Central memory CD4-positive, alpha-beta T cell (primary cell): ENCODE measurements at regions not wholly inside any gene's neighbourhood (a gene's known extent, or its start where the extent isn't known, plus 50 kb on each side); places are given as distances from the start of the nearest gene placed in this dataset.
"Not testable (repeated sequence)": the region's sequence is repeated elsewhere in the genome, so short reads cannot be mapped to it uniquely, and the experiment has no call there.

Experiments used
- DNase-seq: peaks from one replicate; pipeline ENCODE4 v3.0.0; 2022

DNA sequence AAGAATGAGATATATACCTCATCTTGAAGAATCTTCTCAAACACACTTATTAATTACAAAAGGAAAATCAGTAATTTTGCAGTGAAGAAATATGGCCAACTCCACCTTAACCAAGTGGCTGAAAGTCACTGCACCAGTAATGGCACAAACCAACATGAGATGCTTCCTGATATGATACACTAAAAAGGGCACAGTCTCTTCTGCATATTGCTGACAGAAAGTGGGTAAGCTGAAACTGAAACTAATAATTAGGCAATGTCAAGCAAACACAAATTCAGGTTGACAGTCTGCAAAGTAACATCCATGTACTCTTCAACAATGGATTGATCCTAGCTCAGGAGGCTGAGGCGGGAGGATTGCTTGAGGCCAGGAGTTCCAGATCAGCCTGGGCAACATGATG lies 56.1 kb downstream of the ZNF22 start:
- not testable (repeated sequence) for DNase-seq

DNA sequence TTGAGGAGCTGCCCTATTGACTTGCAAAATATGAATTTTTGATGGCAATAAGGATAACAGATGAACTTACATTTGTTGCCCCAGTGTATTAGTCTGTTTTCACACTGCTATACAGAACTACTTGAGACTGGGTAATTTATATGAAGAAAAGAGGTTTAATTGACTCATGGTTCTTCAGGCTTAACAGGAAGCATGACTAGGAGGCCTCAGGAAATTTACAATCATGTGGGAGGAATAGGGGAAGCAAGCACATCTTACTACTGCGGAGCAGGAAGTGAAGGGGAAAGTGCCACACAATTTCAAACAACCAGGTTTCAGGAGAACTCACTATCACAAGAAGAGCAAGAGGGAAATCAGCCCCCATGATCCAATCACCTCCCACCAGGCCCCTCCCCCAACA lies 57.9 kb downstream of the ZNF22 start:
- DNase-seq = no peak

DNA sequence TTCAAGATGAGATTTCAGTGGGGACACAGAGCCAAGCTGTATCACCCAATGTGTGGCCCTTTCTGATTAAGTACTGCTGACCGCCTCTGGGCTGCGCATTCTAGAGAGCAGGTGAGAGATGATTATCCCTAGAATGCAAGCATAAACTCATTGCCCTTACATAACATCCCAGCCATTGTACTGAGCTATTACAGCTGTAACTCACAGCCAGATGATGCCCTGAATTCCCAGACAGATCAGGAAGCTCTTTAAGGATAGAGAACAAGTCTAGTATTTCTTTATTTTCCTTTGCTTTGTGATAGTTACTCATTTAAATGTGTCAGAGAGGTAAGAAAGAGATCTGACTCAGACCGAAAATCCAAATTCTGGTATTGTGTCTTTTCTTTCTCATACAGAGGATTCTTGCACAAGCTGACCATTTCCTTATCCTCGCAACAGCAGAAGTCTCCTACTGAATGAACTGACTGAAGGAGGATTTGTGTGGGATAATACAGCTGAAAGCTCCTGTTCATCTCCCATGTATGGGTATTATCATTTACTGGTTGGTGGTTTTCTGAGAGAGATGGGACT lies 58.4 kb downstream of the ZNF22 start:
- DNase-seq = no peak

DNA sequence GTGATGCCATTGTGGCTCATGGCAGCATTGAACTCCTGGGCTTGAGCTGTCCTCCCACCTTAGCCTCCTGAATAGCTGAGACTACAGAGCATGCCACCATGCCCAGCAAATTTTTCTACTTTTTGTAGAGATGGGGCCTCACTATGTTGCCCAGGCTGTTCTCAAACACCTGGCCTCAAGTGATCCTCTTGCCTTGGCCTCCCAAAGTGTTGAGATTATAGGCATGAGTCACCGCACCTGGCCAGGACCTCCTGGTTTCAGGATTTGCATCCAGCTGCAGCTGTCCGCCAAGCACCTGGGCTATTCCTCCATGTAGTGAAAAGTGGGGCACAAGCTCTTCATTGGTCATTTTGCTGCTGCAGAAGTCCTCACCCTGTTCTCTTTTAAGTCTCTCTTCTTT lies 58.9 kb downstream of the ZNF22 start:
- no peak for DNase-seq

DNA sequence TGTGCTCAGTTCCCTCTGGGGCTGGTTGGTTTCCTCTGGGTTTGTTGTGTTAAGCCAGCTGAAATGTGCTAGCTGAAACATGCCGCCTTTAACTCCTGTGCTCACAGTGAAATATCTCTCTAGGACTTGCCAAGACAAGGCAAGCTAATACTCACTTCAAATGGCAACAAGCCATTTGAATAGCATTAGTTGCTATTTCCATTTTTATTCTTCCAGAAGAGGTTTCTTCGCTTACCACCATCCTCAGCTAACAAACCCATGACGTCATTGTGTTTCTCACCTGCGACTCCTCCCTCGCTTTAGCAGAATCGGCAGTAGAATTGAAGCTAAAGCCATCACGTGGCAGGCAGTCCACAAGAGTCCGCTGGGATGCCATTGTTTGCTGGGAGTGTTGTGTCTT lies 61.3 kb downstream of the ZNF22 start:
- DNase-seq = no peak

DNA sequence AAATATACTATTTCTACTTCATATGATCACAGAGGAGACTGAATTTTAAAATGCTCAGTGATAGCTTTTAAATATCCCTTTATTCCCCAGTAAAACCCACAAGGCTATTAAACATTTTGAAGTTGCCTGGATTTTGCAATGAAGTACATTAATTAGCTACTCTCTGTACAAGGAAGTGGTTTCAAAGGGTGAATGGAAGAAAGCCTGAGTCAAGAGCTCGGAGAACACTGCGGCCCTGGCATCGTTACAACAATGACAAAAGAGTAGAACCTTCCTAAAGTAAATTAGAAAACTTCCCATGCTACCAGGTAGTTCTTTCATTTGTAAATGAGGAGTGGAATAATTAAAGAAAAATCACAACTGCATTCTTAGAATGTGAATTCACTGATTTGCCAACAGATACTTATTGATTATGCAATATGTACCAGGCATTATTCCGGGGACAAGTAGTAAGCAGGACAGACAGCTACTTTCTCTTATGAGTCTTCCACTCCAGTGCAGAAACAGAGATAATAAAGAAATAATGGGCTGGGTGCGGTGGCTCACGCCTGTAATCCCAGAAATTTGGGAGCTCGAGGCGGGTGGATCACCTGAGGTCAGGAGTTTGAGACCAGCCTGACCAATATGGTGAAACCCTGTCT lies 63.0 kb downstream of the ZNF22 start:
- no peak for DNase-seq

DNA sequence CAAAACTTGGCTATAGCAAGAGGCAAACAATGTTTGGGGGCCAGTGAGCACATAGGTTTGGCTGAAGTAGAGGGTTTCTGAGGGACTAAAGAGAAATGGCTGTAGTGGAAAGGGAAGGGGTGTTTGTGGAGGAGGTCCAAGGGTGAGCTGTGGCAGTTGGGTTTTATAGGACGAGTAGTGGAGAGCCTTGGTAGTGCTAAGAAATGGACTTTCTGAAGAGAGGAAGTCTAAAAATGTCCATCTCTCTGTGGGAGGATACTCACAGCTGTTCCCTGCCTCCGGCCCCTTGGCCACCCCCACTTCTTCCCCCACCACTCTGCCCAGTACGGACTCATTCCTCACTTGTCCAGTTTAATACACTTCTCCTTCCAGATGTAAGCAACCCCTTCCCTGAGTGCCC lies 64.3 kb downstream of the ZNF22 start:
- no peak for DNase-seq

DNA sequence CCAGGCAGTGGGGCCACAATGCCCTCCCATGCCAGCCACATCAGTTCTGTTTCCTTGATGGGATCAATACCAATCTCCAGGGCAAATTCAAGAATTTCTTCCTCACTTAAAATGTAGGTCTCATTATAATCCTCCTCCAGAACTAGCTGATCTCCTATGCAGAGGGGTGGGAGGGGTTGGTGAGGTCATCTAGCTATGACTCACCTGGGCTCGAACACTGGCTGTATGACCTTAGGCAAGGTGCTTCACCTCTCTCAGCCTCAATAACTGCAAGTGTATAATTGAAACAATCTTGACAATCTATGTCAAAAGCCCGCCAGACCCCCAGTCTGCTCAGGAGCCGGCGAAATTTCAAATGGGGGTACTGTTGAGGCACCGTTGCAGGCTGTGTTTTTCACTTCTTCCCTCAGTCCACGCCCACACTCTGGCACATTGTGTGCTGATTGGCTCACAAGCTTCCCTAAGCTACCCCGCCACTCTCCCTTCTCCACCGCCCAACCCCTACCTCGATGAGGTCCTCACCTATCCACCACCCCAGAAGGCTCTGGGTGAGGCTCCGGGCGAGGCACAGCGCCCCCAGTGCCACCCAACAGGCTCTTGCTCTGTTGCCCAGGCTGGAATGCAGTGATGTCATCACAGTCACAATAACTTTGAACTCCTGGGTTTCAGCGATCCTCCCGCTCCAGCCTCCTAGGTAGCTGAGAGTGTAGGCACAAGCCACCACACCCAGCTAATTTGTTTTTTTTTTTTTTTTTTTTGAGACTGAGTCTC lies 70.5 kb downstream of the ZNF22 start:
- no peak for DNase-seq

DNA sequence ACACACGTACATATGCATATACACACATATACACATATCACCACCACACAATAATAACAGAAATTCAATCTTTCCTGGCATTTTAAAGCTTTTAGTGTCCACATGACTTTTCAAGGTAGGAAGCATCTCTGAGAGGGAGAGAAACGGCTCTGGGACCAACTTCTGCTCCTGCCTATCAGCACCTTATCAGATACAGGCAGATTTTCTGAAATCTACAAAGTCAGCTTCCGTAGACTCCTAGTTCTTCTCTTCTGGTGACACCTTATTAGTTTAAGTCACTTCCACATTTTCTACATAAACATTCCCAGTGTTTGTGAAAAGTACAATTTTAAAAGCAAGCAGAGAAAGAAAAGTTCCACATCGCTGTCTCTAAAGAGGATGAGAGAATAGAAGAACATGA lies 74.5 kb downstream of the ZNF22 start:
- DNase-seq = no peak

DNA sequence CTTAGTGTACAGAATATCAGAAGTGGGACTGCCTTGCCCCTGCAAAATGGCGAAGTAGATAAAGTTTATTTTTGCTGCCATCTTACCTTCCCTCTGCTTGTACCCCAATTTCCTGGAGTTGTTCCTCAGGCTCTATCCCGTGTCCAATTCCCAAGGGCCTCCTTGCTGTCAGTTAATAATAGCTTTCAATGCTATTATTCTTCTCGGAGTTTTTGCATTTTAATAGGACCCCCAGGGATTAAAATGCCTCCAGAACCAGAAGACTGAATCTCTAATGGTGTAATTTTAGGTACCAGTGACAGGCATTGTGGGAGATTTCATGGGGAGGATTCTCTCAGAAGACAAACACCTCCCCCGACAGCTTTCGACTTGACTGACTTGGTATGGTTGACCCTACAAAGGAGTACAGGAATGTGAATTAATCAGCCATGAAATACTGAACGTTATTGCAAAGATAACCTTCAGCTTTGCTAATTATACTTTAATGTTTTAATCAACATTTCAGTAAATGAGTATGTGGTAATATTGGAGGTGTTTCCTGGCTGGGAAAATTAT lies 75.2 kb downstream of the ZNF22 start:
- DNase-seq = no peak

DNA sequence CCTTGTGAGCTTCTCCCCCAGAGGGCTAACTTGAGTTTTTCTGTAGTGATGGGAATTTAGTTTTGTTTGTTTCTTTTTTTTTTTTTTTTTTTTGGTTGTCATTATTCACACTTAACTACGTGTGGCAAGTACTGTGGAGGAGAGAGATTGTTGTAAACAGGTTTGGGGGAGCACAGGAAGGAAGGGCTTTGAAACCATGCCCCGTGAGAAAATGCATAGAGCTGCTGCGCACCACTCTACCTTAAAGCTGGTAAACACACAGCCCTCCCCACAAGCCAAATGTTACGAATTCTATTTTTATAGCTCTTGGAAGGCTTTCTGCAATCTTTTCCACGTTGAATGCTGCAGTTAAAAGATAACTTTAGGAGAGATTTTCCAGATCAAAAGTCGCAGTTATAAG lies 76.2 kb downstream of the ZNF22 start:
- DNase-seq = no peak

DNA sequence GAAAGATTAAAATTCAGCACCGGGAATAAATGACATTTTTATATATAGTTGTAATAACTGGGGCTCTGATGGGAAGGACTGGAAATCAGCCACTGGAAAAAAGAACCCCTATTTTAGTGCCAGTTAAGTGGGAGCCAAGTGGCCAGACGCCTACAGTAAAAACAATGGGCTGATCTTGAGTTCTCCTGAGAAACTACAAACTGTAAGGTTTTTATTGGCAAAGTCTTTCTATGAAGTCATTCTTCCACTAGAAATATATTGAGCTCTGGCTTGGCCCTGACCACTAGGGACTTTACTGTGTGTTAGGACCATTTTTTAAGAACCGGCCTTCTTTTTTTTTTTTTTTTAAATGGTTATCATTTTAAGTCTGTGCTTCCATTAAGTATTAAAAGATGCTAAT lies 79.6 kb downstream of the ZNF22 start:
- DNase-seq = no peak

DNA sequence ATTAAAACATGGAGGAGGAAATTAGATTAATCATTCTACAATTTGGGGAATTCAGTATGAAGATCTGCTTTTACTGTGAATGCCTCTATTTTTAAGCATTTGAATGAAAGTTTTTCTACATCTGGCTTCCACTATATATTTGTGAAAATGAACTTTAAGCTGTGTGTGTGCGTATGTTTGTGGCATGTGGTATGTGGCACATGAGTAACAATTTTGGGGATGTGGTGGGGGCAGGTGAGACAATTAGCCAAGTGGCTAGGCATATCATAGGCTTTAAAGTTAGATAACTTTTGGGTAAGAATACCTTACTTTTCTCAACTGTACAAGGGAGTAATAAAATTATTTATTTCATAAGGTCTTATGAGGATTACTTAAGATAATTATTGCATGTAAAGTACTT lies 81.5 kb downstream of the ZNF22 start:
- no peak for DNase-seq

DNA sequence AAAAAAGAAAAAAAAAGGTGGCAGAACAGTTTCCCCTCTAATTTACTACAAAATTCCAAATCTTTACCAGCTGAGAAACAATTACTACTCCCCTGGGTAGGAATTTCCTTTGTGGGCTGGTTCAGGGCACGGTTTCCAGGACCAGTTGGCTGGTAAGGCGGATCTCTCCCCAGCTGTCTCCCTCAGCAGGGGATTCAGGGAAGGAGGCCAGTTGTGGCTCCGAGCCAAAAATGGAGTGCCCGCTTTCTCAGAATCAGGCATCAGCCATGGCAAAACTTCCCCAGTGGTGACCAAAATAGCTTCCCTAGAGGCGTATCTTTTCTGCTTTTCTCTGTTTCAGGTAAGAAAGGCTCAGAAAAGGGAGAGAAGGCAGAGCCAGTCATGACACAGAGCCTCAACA lies 91.2 kb downstream of the ZNF22 start:
- DNase-seq = no peak

DNA sequence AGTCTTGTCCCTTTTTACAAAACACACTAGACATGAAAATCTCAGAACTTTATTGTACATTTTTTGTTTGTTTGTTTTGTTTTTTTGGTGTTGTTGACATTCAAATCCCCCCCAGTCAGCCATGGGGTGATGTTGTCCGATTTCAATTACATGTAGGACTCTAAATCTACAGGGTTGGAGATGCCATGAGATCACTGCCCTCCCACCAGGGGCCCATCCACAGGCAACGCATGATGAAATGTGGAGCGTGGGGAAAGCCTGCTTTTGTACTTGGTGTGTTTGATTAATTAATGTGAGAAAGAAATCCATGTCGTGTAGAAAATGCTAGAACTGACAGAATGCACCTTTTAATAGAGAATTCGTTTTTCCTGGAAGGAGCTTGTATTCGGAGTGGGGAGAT lies 93.2 kb downstream of the ZNF22 start:
- no peak for DNase-seq

DNA sequence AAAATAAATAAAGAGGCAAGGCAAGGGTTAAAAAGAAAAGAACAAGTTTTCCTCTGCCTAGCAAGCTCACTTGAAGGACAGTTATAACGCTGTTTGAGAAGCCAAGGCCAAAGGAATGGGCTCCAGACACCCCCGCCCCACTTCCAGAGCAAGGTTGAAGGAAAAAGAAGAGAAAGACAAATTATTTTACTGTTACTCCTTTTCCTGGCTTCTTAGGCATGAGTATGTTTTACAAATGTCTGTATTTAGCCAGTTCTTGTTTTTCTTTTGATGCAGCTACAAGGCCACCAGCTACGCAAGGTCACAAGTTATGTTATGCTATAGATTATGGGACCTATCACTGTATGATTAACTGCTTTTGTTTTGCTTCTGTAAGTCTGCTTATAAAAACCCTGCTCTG lies 94.6 kb downstream of the ZNF22 start:
- DNase-seq = no peak

DNA sequence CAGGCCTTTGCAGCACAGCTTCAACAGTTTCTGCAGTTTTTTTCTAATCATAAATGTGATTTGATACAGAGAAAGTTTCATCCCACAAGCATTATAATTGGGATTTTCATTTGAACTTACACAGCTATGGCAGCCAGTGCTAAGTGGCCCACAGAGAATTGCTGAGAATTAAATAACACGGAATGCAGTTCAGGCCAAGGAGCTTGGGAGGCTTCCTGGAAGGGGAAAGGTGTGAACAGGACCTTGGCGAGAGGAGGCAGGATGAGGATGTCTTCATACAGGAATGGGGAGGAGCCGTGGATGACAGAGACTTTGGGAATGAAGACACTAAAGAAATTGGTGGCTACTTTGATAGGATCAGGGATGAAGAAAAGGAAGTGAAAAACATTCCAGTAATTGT lies 95.3 kb downstream of the ZNF22 start:
- no peak for DNase-seq

DNA sequence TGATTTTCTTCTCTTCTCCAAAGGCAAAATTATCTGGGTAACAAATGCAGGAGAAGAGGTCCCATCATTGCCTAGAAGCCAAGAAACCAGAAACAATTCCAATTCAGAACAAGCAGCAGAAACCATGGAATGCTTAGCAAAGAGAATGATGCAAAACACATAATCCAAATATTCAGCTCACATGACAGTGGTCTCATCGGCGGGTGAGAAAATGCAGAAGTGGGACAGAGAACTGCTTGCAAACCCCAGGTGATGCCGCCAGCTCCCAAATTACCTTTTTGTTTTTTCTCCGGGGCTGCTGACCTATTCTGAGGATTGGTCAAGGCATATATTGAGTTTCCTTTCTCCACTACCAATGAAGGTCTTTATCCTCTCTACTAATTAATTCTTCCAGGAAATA lies 99.7 kb downstream of the ZNF22 start:
- no peak for DNase-seq

DNA sequence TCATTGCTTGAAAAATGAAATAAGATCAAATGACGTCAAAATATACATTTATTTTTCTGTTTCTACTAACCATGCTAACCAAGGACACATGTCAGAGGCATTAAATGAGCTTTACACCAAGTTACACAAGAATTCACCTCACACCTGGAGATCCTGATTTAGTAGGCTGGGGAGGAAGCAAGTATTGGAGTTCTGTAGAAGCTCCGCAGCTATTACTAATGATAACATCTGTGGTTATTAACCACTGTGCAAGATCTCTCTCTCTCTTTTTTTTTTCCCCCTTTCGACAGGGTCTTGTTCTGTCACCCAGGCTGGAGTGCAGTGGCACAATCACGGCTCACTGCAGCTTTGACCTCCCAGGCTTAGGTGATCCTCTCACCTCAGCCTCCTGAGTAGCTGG lies 104.0 kb downstream of the ZNF22 start:
- no peak for DNase-seq

DNA sequence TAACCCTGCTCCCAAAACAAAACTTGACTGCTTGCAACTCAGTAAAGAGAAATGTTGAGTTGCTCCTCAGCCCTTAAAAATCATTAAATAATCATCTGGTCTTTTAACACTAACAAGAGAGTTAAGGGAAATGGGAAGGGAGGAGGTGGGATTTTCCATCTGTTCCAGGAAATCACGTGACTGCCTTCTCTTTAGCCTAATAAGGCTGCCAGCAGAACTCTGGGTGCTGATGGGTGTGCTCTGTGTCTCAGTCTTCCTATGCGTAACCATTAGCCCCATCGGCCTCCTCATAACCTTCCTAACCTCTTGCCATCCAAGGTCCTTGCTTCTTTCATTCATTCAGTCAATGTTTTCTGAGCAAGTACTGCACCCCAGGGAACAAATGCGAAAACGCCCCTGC lies 104.6 kb downstream of the ZNF22 start:
- not testable (repeated sequence) for DNase-seq

DNA sequence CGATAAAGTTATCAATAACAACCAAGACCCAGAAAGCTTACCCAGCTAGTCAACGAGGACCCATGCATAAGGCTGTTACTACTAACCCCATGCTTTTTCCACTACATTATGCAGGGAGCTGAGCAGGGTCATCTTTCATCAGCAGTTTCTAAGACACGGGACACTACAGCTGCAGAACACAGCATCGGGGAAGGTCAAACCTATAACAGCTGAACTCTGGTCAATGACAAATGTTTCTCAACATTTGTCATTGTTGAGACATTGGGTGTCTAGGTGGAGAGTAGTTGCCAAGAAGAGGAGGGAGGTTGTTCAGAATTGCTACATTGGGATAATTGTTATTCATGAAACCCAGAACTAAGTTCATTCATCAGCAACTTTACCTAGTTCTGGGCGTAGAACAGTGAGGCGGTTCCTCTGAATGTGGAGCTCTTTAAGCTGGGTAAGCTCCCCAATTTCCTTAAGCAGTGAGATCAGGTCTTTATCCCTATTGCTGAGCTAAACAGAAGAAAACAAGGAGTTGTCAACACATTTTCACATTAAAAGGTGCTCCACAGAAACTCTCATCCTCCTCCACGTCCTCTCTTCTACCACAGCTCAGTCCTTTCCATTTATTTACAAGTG lies 105.6 kb downstream of the ZNF22 start:
- DNase-seq = no peak

DNA sequence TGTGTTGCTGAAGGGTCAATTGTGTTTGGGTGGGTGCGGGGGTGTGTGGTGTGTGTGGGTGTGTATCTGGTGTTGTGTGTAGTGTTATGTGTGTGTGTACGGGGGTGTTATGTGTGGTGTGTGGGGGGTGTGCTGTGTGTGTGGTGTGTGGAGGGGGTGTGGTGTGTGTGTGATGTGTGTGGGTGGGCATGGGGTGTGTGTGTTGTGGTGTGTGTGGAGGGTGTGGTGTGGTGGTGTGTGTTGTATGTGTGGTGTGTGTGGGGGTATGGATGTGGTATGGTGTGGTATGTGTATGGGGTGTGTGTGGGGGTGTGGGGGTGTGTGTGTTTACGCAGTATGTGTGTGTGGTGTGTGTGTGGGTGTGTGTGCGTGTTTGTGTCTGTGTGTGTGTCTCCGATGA lies 110.8 kb downstream of the ZNF22 start:
- no peak for DNase-seq

DNA sequence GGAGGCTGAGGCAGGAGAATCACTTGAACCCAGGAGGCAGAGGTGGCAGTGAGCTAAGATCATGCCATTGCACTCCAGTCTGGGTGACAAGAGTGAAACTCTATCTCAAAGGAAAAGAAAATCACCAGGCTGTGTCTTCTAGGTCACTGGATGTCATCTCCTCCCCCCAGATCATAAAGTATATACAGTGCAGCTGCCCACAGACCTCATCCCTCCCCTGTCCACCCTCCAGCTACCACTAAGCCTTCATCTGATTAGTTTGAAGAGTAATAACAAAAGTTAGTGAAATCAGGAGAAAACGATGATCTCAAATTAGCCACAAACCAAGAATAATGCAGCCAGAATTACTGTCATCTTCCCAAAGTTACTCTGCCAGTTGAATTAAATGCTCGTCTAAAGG lies 117.2 kb downstream of the ZNF22 start:
- not testable (repeated sequence) for DNase-seq

DNA sequence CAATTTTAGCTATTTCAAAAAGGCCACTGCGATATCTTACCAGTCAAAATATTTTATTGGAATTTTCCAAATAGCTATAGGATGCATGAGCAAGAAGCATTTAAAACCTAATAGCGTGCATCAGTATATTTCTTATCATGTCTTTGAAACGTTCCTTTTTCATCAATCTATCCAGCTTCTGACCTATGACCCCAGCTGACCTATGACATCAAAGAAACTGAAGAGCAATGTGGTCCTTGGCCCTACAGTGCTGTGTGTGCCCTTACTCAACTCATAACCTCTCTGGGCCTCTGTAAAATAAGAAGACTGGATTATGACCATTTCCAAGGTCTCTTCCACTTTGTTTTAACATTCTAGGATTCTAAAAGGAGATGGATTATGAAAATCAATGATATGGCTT lies 118.2 kb downstream of the ZNF22 start:
- no peak for DNase-seq
